ENCODE measurements at regions not wholly inside any gene's neighbourhood (a gene's known extent, or its start where the extent isn't known, plus 50 kb on each side); places are given as distances from the start of the nearest gene placed in this dataset.

- TF ChIP-seq, protein P1, sequence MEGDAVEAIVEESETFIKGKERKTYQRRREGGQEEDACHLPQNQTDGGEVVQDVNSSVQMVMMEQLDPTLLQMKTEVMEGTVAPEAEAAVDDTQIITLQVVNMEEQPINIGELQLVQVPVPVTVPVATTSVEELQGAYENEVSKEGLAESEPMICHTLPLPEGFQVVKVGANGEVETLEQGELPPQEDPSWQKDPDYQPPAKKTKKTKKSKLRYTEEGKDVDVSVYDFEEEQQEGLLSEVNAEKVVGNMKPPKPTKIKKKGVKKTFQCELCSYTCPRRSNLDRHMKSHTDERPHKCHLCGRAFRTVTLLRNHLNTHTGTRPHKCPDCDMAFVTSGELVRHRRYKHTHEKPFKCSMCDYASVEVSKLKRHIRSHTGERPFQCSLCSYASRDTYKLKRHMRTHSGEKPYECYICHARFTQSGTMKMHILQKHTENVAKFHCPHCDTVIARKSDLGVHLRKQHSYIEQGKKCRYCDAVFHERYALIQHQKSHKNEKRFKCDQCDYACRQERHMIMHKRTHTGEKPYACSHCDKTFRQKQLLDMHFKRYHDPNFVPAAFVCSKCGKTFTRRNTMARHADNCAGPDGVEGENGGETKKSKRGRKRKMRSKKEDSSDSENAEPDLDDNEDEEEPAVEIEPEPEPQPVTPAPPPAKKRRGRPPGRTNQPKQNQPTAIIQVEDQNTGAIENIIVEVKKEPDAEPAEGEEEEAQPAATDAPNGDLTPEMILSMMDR (IDR thresholded peaks at IDR 0.05), result no peak
- no peak for TF ChIP-seq POLR2A (IDR thresholded peaks at IDR 0.05)
Measured at GRCh38 chr14:22008766-22009165, 335.1 kb upstream of the OR4E1 start.

All from adrenal gland (tissue), 5 donors.